Activated T-helper 1 cell treated with anti-CD3 and anti-CD28 coated beads, Interleukin-12 subunit alpha, Interleukin-12 subunit beta, Interleukin-2, Interleukin-4 antibody, amounts not matched to agents 30 ng/mL and 10 ng/mL and 1 ng/mL, durations not matched to agents 14 hours and 24 hours and 36 hours (primary cell): ENCODE measurements at regions not wholly inside any gene's neighbourhood (a gene's known extent, or its start where the extent isn't known, plus 50 kb on each side); places are given as distances from the start of the nearest gene placed in this dataset.

Source experiments
- DNase-seq: peaks from one replicate; pipeline ENCODE4 v3.0.0; 2021; ENCODE audit warnings: low spot score
- H3K27ac Mint-ChIP-seq: one replicate; pipeline ENCODE4 v1.8.0; 2021; ENCODE audit warnings: mild to moderate bottlenecking, mixed read lengths
- H3K27me3 Mint-ChIP-seq: one replicate; pipeline ENCODE4 v1.8.0; 2022; ENCODE audit warnings: mild to moderate bottlenecking, moderate library complexity, mixed read lengths; ENCODE audit not compliant: insufficient read depth
- H3K36me3 Mint-ChIP-seq: one replicate; pipeline ENCODE4 v1.8.0; 2021; ENCODE audit warnings: low read depth, mixed read lengths
- H3K4me1 Mint-ChIP-seq: one replicate; pipeline ENCODE4 v1.8.0; 2021; ENCODE audit warnings: low read depth, mixed read lengths
- H3K4me3 Mint-ChIP-seq: one replicate; pipeline ENCODE4 v1.8.0; 2021; ENCODE audit warnings: mild to moderate bottlenecking, moderate library complexity, mixed read lengths
- H3K9me3 Mint-ChIP-seq: one replicate; pipeline ENCODE4 v1.8.0; 2021; ENCODE audit warnings: mixed read lengths
- intact Hi-C: fragments of 100-400 bp; cut with micrococcal nuclease; formaldehyde crosslinking; loops from one replicate; pipeline ENCODE4 v1.15.1; 2024

- H3K27ac Mint-ChIP-seq = no peak overlapping the region
- no peaks in the 10 kb centered on the region for H3K27me3 Mint-ChIP-seq
These were observed 203.7 kb downstream of the RFC3 start for GRCh38 chr13:34021619-34022018.

GRCh38 chr13:34025746-34026145, 207.8 kb downstream of the RFC3 start:
- H3K27ac Mint-ChIP-seq = no peak overlapping the region
- H3K36me3 Mint-ChIP-seq = no peaks in the 10 kb centered on the region
- no peak for DNase-seq
- intact Hi-C loops = no loop called here
- H3K9me3 Mint-ChIP-seq = peaks cover 6% of the 10 kb centered on the region
- H3K4me3 Mint-ChIP-seq = no peak overlapping the region
- H3K27me3 Mint-ChIP-seq = no peaks in the 10 kb centered on the region
- H3K4me1 Mint-ChIP-seq = no peaks in the 10 kb centered on the region

More at GRCh38 chr13:34021619-34022018, 203.7 kb downstream of the RFC3 start:
- no peaks in the 10 kb centered on the region for H3K4me1 Mint-ChIP-seq
- H3K9me3 Mint-ChIP-seq = peaks cover 10% of the 10 kb centered on the region
- intact Hi-C loops = no loop called here
- H3K4me3 Mint-ChIP-seq = no peak overlapping the region
- DNase-seq = no peak
- no peaks in the 10 kb centered on the region for H3K36me3 Mint-ChIP-seq

- Mint-ChIP-seq H3K27me3 (no peaks in the 10 kb centered on the region), H3K9me3 (peaks cover 6% of the 10 kb centered on the region), H3K4me3 (no peak overlapping the region), H3K4me1 (no peaks in the 10 kb centered on the region), H3K36me3 (no peaks in the 10 kb centered on the region), H3K27ac (no peak overlapping the region)
- intact Hi-C loops = no loop called here
- no peak for DNase-seq
These were observed 208.4 kb downstream of the RFC3 start for GRCh38 chr13:34026308-34026707.

GRCh38 chr13:34028496-34029442, 210.8 kb downstream of the RFC3 start:
- no peak overlapping the region for H3K27ac Mint-ChIP-seq
- no peak overlapping the region for H3K4me3 Mint-ChIP-seq
- H3K27me3 Mint-ChIP-seq = no peaks in the 10 kb centered on the region
- no peaks in the 10 kb centered on the region for H3K9me3 Mint-ChIP-seq
- H3K36me3 Mint-ChIP-seq = no peaks in the 10 kb centered on the region
- DNase-seq = no peak
- intact Hi-C loops = no loop called here
- H3K4me1 Mint-ChIP-seq = no peaks in the 10 kb centered on the region

GRCh38 chr13:34030782-34031181, 212.8 kb downstream of the RFC3 start:
- H3K27ac Mint-ChIP-seq = no peak overlapping the region
- no peaks in the 10 kb centered on the region for H3K9me3 Mint-ChIP-seq
- DNase-seq = no peak
- no peaks in the 10 kb centered on the region for H3K4me1 Mint-ChIP-seq
- H3K27me3 Mint-ChIP-seq = no peaks in the 10 kb centered on the region
- no peak overlapping the region for H3K4me3 Mint-ChIP-seq
- no peaks in the 10 kb centered on the region for H3K36me3 Mint-ChIP-seq
- intact Hi-C loops = no loop called here

- H3K4me1 Mint-ChIP-seq = no peaks in the 10 kb centered on the region
- no peak overlapping the region for H3K4me3 Mint-ChIP-seq
- intact Hi-C loops = no loop called here
- no peaks in the 10 kb centered on the region for H3K27me3 Mint-ChIP-seq
- H3K36me3 Mint-ChIP-seq = no peaks in the 10 kb centered on the region
- no peak overlapping the region for H3K27ac Mint-ChIP-seq
- no peak for DNase-seq
- H3K9me3 Mint-ChIP-seq = no peaks in the 10 kb centered on the region
These were observed 213.7 kb downstream of the RFC3 start for GRCh38 chr13:34031610-34032009.

- H3K36me3 Mint-ChIP-seq = no peaks in the 10 kb centered on the region
- no peaks in the 10 kb centered on the region for H3K27me3 Mint-ChIP-seq
- no peak overlapping the region for H3K4me3 Mint-ChIP-seq
- DNase-seq = no peak
- H3K9me3 Mint-ChIP-seq = no peaks in the 10 kb centered on the region
- no peaks in the 10 kb centered on the region for H3K4me1 Mint-ChIP-seq
- intact Hi-C loops = no loop called here
- H3K27ac Mint-ChIP-seq = no peak overlapping the region
These were observed 216.5 kb downstream of the RFC3 start for GRCh38 chr13:34034411-34034810.

GRCh38 chr13:34035178-34035577, 217.2 kb downstream of the RFC3 start:
- intact Hi-C loops = no loop called here
- Mint-ChIP-seq H3K4me3 (no peak overlapping the region), H3K27me3 (no peaks in the 10 kb centered on the region), H3K4me1 (no peaks in the 10 kb centered on the region), H3K36me3 (no peaks in the 10 kb centered on the region), H3K27ac (no peak overlapping the region), H3K9me3 (no peaks in the 10 kb centered on the region)
- DNase-seq = no peak

- H3K27me3 Mint-ChIP-seq = no peaks in the 10 kb centered on the region
- H3K4me3 Mint-ChIP-seq = no peak overlapping the region
- H3K27ac Mint-ChIP-seq = no peak overlapping the region
- no peak for DNase-seq
- no peaks in the 10 kb centered on the region for H3K36me3 Mint-ChIP-seq
- no peaks in the 10 kb centered on the region for H3K9me3 Mint-ChIP-seq
- intact Hi-C loops = no loop called here
- no peaks in the 10 kb centered on the region for H3K4me1 Mint-ChIP-seq
These were observed 217.9 kb downstream of the RFC3 start for GRCh38 chr13:34035676-34036325.

GRCh38 chr13:34037636-34038540, 219.9 kb downstream of the RFC3 start:
- Mint-ChIP-seq H3K4me3 (no peak overlapping the region), H3K36me3 (no peaks in the 10 kb centered on the region), H3K27ac (no peak overlapping the region), H3K9me3 (no peaks in the 10 kb centered on the region), H3K4me1 (no peaks in the 10 kb centered on the region), H3K27me3 (no peaks in the 10 kb centered on the region)
- no peak for DNase-seq
- intact Hi-C loops = no loop called here

GRCh38 chr13:34038541-34039068, 220.7 kb downstream of the RFC3 start:
- Mint-ChIP-seq H3K27ac (no peak overlapping the region), H3K9me3 (no peaks in the 10 kb centered on the region), H3K27me3 (no peaks in the 10 kb centered on the region), H3K36me3 (no peaks in the 10 kb centered on the region), H3K4me3 (no peak overlapping the region), H3K4me1 (no peaks in the 10 kb centered on the region)
- no peak for DNase-seq
- intact Hi-C loops = no loop called here

- Mint-ChIP-seq H3K4me1 (no peaks in the 10 kb centered on the region), H3K27me3 (no peaks in the 10 kb centered on the region), H3K27ac (no peak overlapping the region), H3K4me3 (no peak overlapping the region), H3K36me3 (no peaks in the 10 kb centered on the region), H3K9me3 (no peaks in the 10 kb centered on the region)
- intact Hi-C loops = no loop called here
- DNase-seq = no peak
These were observed 221.7 kb downstream of the RFC3 start for GRCh38 chr13:34039678-34040077.
